ENCODE measurements at regions not wholly inside any gene's neighbourhood (a gene's known extent, or its start where the extent isn't known, plus 50 kb on each side); places are given as distances from the start of the nearest gene placed in this dataset.

DNA sequence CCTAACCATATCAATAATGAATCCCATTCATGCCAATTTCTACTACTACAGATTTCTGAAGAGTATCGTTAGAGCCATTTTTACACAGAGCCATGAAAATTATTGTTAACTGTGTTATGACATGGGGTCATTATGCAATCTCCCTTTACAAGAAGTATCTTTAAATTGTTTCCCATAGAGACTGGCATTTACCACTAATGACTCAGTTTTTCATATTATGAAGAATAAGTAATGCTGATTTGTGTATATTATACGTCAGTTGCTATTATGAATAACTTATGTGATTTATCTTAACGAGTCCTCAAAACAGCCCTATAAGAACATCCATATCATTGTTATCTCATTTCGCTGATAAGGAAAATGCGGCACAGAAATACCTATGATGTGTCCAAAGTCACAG, 173.8 kb downstream of the KCNJ2 start:
- no peaks in the 10 kb centered on the region for H3K4me1 ChIP-seq (ENCODE audit: insufficient read depth, low read length, poor library complexity, severe bottlenecking)
- H3K4me3 ChIP-seq (ENCODE audit: low read length, poor library complexity, severe bottlenecking): no peak overlapping the region
- H3K9me2 ChIP-seq (replicated peaks; ENCODE audit: low read depth, low read length): no peaks in the 10 kb centered on the region
- H3F3A ChIP-seq (ENCODE audit: low read depth): no peaks in the 10 kb centered on the region
- H3K9ac ChIP-seq (ENCODE audit: low read depth, low read length, poor library complexity, severe bottlenecking): no peak overlapping the region
- no peak overlapping the region for H3K4me2 ChIP-seq (ENCODE audit: low read depth, low read length, poor library complexity, severe bottlenecking)
- no peak overlapping the region for H2AFZ ChIP-seq (ENCODE audit: low read length)
- no peaks in the 10 kb centered on the region for H3K27me3 ChIP-seq (ENCODE audit: insufficient read depth, low read length, poor library complexity, severe bottlenecking)
- TF ChIP-seq, protein P1, sequence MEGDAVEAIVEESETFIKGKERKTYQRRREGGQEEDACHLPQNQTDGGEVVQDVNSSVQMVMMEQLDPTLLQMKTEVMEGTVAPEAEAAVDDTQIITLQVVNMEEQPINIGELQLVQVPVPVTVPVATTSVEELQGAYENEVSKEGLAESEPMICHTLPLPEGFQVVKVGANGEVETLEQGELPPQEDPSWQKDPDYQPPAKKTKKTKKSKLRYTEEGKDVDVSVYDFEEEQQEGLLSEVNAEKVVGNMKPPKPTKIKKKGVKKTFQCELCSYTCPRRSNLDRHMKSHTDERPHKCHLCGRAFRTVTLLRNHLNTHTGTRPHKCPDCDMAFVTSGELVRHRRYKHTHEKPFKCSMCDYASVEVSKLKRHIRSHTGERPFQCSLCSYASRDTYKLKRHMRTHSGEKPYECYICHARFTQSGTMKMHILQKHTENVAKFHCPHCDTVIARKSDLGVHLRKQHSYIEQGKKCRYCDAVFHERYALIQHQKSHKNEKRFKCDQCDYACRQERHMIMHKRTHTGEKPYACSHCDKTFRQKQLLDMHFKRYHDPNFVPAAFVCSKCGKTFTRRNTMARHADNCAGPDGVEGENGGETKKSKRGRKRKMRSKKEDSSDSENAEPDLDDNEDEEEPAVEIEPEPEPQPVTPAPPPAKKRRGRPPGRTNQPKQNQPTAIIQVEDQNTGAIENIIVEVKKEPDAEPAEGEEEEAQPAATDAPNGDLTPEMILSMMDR (conservative IDR thresholded peaks at IDR 0.05; ENCODE audit: low read length): no peak
- no peak for TF ChIP-seq EZH2phosphoT487 (IDR thresholded peaks at IDR 0.05; ENCODE audit: borderline replicate concordance)
- H3K79me2 ChIP-seq (ENCODE audit: insufficient read depth, low read length): no peaks in the 10 kb centered on the region
- H3K36me3 ChIP-seq (ENCODE audit: insufficient read depth, low read length): no peaks in the 10 kb centered on the region
- H3K9me3 ChIP-seq (ENCODE audit: insufficient read depth, low read depth, low read length): no peaks in the 10 kb centered on the region
- no peaks in the 10 kb centered on the region for H4K20me1 ChIP-seq (ENCODE audit: insufficient read depth, low read length, poor library complexity, severe bottlenecking)

DNA sequence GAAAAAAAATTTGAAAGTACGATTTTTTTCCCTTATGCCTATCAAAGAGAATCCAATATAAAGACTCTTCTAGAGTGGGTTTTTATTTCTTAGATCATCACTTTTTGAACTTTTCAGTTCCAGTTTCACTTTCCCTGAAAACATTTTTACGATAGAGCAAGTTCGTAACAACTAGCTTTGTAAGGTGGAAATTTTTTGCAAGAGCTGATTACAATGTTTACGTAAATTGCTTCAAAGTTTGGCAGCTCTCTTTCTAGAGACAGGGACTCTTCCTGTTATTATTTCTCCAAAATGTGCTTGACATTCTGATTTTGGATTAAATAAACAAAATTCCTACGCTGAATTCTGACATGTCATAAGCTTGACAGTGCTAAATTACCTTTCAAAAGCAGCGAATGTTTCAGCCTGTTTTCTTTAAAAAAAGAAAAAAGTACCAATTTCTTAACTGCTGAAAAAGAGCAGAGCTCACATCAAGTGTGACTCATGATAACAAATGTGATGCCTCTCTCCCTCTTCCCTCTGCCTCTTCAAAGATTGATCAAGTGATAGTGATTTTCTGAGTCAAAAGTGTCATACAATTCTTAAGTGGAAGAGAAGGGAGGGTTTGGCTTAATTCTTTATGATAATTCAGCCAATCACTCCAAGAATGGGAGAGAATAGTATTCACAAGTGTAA, 175.2 kb downstream of the KCNJ2 start:
- Histone ChIP-seq H3F3A (ENCODE audit: low read depth) (no peaks in the 10 kb centered on the region), H3K9me3 (ENCODE audit: insufficient read depth, low read depth, low read length) (no peaks in the 10 kb centered on the region), H3K4me3 (ENCODE audit: low read length, poor library complexity, severe bottlenecking) (no peak overlapping the region), H3K27me3 (ENCODE audit: insufficient read depth, low read length, poor library complexity, severe bottlenecking) (no peaks in the 10 kb centered on the region), H4K20me1 (ENCODE audit: insufficient read depth, low read length, poor library complexity, severe bottlenecking) (no peaks in the 10 kb centered on the region), H3K4me2 (ENCODE audit: low read depth, low read length, poor library complexity, severe bottlenecking) (no peak overlapping the region), H2AFZ (ENCODE audit: low read length) (no peak overlapping the region), H3K79me2 (ENCODE audit: insufficient read depth, low read length) (no peaks in the 10 kb centered on the region), H3K9me2 (replicated peaks; ENCODE audit: low read depth, low read length) (no peaks in the 10 kb centered on the region), H3K9ac (ENCODE audit: low read depth, low read length, poor library complexity, severe bottlenecking) (no peak overlapping the region), H3K36me3 (ENCODE audit: insufficient read depth, low read length) (no peaks in the 10 kb centered on the region), H3K4me1 (ENCODE audit: insufficient read depth, low read length, poor library complexity, severe bottlenecking) (no peaks in the 10 kb centered on the region)
- no peak for TF ChIP-seq EZH2phosphoT487 (IDR thresholded peaks at IDR 0.05; ENCODE audit: borderline replicate concordance)
- TF ChIP-seq, protein P1 (conservative IDR thresholded peaks at IDR 0.05; ENCODE audit: low read length): no peak

DNA sequence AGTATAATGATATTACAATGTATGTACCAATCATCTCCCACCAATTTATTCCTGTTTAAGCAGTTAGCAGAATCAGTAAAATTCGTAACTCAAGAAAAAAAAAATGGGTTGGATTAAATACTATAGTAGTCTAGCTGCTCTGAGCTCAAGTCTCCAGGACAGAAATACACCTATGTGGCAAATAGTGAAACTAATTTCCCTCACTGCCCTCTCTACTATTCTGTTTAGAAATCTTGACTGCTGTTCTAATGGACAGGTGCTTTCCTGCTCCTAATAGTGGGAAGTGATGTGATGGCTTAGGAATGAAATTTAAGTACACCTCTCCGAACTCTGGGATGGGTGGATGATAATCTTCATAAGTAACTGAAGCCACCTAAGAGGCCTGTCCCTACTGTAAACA, 175.7 kb downstream of the KCNJ2 start:
- no peak overlapping the region for H3K4me3 ChIP-seq (ENCODE audit: low read length, poor library complexity, severe bottlenecking)
- no peaks in the 10 kb centered on the region for H3K9me3 ChIP-seq (ENCODE audit: insufficient read depth, low read depth, low read length)
- H3K9me2 ChIP-seq (replicated peaks; ENCODE audit: low read depth, low read length): no peaks in the 10 kb centered on the region
- TF ChIP-seq, protein P1 (conservative IDR thresholded peaks at IDR 0.05; ENCODE audit: low read length): no peak
- TF ChIP-seq EZH2phosphoT487 (IDR thresholded peaks at IDR 0.05; ENCODE audit: borderline replicate concordance): no peak
- no peak overlapping the region for H3K4me2 ChIP-seq (ENCODE audit: low read depth, low read length, poor library complexity, severe bottlenecking)
- H3K27me3 ChIP-seq (ENCODE audit: insufficient read depth, low read length, poor library complexity, severe bottlenecking): no peaks in the 10 kb centered on the region
- no peaks in the 10 kb centered on the region for H4K20me1 ChIP-seq (ENCODE audit: insufficient read depth, low read length, poor library complexity, severe bottlenecking)
- no peaks in the 10 kb centered on the region for H3K4me1 ChIP-seq (ENCODE audit: insufficient read depth, low read length, poor library complexity, severe bottlenecking)
- no peaks in the 10 kb centered on the region for H3K36me3 ChIP-seq (ENCODE audit: insufficient read depth, low read length)
- H2AFZ ChIP-seq (ENCODE audit: low read length): no peak overlapping the region
- no peaks in the 10 kb centered on the region for H3F3A ChIP-seq (ENCODE audit: low read depth)
- H3K9ac ChIP-seq (ENCODE audit: low read depth, low read length, poor library complexity, severe bottlenecking): no peak overlapping the region
- no peaks in the 10 kb centered on the region for H3K79me2 ChIP-seq (ENCODE audit: insufficient read depth, low read length)

Measured in Loucy (cell line).